ENCODE measurements at regions not wholly inside any gene's neighbourhood (a gene's known extent, or its start where the extent isn't known, plus 50 kb on each side); places are given as distances from the start of the nearest gene placed in this dataset.
"Not testable (repeated sequence)": the region's sequence is repeated elsewhere in the genome, so short reads cannot be mapped to it uniquely, and the experiment has no call there.

DNA sequence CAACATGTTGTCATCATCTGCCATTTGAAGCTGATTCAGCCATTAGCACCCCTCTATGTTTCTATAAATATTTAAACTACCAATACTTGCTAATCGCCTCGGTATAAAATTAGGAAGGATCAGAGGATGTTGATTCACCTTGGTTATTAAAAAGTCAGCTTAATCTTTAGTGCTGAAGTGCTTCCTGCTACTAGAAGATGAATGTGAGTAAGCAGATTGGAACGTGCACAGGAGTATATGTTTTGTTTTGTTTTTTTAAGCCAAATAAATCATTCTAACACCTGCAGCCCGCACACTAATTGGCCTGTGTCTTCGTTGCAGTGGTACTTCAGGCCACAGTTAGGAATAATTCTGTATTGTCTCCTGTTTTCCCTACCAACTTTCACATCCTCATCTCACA is 485.7 kb downstream of the AJAP1 start:
- no peak for DNase-seq (ENCODE audit: low read depth in 4 of 4, low spot score in 3 of 4)

- DNase-seq (ENCODE audit: low read depth in 4 of 4, low spot score in 3 of 4): no peak
These were observed 475.4 kb downstream of the AJAP1 start for GRCh38 chr1:5129746-5130355.

DNA sequence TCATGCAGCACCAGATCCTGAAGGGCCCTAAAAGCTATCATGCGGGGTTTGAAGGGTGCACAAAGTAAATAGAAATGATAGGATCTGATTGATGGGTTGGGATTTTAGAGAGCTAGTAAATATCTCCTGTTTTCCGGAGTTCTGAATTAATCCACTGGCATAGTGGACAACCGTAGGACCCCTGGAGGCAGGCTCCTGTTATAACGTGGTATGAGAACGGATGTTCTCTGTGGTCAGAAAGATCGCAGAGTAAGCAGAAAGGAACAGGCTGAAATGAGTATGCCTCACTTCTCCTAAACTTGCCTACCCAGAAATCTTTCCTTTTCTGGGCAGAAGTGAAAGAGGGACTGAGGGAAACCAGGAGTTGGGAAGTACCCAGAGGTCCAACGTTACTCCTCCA is 470.8 kb downstream of the AJAP1 start:
- DNase-seq (ENCODE audit: low read depth in 4 of 4, low spot score in 3 of 4): no peak

DNA sequence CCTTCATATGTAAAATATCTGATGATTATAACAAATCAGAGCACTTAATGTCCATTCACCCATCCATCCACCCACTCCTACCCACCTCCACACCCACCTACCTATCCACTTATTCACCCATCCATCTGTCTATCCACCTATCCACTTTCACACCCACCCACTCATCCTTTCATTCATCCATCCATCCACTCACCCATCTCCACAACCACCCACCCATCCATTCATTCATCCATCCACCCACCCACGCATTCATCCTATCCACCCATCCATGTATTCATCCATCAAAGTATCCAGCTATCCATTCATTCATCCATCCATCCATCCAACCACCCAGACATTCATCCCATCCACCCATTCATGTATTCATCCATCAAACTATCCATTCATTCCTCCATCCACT is 466.1 kb downstream of the AJAP1 start:
- DNase-seq (ENCODE audit: low read depth in 4 of 4, low spot score in 3 of 4): no peak

DNA sequence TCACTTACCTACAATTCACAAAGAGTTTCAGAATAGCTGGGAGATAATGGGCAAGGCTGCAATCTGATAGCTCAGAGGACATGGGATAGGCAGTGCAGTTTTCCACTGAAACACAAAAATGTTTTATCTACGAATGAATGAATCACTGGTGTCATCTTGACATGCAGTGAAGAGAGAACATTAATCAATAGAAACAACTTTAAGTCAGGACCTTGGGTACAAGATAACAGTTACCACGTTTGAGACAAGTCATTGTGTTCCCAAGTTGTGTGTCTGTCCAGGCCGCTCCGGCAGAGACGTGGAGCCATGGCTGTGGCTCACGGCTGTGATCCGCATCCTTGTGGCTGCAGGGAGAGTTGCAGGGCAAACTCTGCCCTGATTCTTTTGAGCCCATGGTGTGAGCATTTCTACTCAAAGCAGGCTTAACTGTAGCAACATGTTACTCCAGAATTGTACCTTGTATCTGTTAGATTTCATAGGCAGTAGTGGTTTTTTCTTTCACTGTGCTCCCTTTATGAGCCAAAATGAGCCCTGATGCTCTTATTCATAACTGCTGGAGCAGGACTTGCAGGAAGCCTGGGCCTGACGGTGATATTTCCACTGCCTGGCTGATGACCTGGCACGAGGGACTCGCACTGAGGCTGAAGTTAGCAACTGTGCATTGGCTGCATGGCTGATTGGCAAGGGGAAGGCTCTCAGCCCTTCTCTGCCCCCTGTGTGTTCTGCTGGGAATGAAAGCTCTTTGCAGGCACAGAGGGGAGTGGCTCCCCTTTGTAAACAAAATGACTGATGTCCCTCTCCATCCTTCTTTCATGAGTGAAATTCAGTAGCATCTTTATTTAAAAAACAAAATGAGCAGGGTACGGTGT is 465.2 kb downstream of the AJAP1 start:
- DNase-seq (ENCODE audit: low read depth in 4 of 4, low spot score in 3 of 4): no peak

GRCh38 chr1:5118771-5119170 is 464.4 kb downstream of the AJAP1 start:
- DNase-seq (ENCODE audit: low read depth in 4 of 4, low spot score in 3 of 4): not testable (repeated sequence)

DNA sequence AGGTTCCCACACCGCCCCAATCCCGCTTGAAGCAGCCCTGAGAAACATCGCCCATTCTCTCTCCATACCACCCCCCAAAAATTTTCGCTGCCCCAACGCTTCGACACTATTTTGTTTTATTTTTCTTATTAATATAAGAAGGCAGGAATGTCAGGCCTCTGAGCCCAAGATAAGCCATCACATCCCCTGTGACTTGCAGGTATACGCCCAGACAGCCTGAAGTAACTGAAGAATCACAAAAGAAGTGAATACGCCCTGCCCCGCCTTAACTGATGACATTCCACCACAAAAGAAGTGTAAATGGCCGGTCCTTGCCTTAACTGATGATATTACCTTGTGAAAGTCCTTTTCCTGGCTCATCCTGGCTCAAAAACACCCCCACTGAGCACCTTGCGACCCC is 463.9 kb downstream of the AJAP1 start:
- not testable (repeated sequence) for DNase-seq (ENCODE audit: low read depth in 4 of 4, low spot score in 3 of 4)

- DNase-seq (ENCODE audit: low read depth in 4 of 4, low spot score in 3 of 4): no peak
These were observed 457.2 kb downstream of the AJAP1 start for GRCh38 chr1:5111581-5111980.

GRCh38 chr1:5110508-5110907 is 456.1 kb downstream of the AJAP1 start:
- no peak for DNase-seq (ENCODE audit: low read depth in 4 of 4, low spot score in 3 of 4)

DNA sequence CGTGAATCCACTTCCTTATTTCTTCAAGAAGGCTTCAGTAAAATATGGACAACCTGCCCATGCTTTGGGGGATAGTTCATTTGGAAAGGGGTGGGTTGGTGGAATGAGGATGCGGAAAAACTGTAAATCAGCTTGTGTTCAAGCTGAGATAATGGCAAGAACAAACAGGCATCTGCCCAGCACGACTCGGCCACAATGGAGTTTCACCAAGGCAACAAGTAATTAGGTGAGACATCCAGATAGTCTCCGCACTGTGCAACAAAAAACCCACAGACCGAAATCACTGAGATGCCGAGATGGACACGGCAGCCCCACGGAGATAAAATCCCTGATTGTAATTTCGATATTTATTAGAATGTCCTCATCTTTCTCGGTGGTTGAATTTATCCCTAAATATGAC is 455.2 kb downstream of the AJAP1 start:
- DNase-seq (ENCODE audit: low read depth in 4 of 4, low spot score in 3 of 4): no peak

- DNase-seq (ENCODE audit: low read depth in 4 of 4, low spot score in 3 of 4): no peak
These were observed 454.3 kb downstream of the AJAP1 start for GRCh38 chr1:5108740-5109139.

GRCh38 chr1:5105744-5106143 is 451.3 kb downstream of the AJAP1 start:
- no peak for DNase-seq (ENCODE audit: low read depth in 4 of 4, low spot score in 3 of 4)

- DNase-seq (ENCODE audit: low read depth in 4 of 4, low spot score in 3 of 4): no peak
These were observed 445.1 kb downstream of the AJAP1 start for GRCh38 chr1:5099558-5099957.

DNA sequence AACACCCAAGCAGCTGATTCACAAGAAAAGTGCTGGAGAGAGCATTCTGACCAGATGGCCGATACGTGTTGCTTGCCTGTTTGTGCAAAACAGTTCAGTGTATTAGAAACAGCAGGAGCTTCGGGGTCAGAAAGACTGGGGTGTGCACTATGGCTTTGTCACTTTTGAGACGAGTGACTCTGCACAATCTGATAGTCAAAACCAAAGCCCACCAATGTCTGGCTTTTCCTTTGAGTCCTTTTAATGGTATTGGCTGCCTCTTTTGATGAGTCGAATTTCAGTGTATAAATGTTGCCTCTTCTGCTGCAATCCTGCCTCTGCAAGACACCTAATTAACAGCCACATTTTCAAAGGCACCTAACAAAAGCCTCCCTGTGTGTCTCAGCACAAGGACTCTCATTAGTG is 444.6 kb downstream of the AJAP1 start:
- DNase-seq (ENCODE audit: low read depth in 4 of 4, low spot score in 3 of 4): no peak

DNA sequence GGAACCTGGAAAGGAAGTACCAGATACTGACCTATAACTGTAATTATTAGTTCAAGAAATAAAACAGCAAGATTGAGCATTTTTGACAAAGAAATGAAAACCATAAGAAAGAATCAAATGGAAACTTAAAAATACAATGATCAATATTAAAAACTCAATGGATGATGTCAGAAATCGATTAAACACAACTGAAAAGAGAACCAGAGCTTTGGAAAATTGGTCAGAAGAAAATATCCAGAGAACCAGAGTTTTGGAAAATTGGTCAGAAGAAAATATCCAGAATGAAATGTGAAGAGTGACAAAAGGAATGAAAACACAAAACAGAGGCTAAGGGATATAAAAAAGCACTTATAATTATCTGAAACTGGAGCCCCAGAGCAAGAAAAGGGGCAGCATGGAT is 438.6 kb downstream of the AJAP1 start:
- DNase-seq (ENCODE audit: low read depth in 4 of 4, low spot score in 3 of 4): no peak

DNA sequence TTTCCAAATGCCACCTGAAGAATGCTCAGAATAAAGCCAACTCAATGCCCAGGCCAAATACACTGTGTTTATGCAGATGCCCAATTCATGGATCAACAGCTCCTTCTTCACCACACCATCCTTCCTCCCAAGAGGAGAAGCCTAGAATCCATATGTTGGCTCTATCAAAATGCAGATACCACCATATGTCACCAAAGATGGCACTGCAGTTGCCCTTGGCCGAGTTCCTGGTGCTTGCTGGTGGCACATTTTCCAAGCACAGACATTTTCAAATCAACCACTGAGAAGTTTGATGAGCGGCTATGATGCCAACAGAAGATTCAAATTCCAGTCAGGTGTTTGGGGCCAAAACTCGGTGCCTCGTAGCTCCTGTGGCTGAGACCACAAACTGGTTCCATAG is 430.3 kb downstream of the AJAP1 start:
- DNase-seq (ENCODE audit: low read depth in 4 of 4, low spot score in 3 of 4): no peak

DNA sequence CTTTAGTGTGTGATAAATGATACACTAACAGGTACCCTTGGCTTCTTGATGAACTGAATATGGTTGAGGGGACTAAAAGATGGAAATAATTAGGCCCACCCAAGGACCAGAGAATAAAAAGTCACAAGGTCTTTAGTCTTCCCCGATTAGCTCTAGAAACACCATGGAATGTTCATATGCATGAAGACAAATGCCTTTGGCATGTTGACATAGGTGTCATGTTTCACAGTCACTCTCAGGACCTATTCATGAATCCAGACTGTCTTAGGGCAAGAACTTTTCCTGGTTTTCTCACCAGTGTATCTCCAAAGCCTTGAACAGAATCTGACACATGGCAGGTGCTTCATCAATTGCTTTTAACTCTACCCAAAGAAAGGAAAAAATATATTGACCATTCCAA is 412.8 kb downstream of the AJAP1 start:
- DNase-seq (ENCODE audit: low read depth in 4 of 4, low spot score in 3 of 4): peak in 1 of 4 donors; percentile 6

DNA sequence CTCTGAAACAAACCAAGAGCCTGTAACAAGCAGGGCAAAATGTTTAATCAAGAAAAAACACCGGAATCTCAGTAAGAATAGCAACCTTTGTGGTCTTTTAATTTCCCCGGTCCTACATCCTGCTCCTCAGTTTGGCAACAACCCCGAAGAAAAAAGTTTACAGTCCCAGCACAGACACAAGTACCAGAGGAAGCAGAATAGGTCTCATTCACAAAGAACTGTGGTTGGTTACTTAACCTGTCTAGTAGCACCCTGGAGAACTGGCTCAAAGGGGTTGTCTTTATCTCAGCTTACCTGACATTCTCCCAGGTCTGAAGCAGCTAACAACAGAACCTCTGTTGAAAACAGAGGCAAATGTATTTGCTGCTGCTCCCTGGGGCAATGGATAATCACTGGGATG is 399.3 kb downstream of the AJAP1 start:
- DNase-seq (ENCODE audit: low read depth in 4 of 4, low spot score in 3 of 4): no peak

DNA sequence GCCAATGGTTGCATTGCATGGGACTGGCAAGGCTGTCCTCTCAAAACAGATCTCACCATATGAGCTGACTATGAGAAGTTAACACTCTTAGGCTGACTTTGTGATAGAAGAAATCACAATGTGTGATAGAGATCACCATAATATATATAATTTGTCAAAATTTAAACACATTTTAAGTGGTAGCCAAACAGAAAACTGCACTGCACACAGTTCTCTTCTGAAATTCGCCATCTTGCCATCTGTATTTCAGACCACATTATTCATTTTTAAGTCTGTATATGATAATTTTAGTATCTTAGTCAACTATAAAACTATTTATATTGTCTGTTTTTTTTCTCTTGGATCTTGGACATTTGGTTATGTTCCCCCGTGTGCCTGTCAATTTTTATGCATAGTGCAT is 374.7 kb downstream of the AJAP1 start:
- DNase-seq (ENCODE audit: low read depth in 4 of 4, low spot score in 3 of 4): no peak

GRCh38 chr1:5012249-5012648 is 357.8 kb downstream of the AJAP1 start:
- no peak for DNase-seq (ENCODE audit: low read depth in 4 of 4, low spot score in 3 of 4)

DNA sequence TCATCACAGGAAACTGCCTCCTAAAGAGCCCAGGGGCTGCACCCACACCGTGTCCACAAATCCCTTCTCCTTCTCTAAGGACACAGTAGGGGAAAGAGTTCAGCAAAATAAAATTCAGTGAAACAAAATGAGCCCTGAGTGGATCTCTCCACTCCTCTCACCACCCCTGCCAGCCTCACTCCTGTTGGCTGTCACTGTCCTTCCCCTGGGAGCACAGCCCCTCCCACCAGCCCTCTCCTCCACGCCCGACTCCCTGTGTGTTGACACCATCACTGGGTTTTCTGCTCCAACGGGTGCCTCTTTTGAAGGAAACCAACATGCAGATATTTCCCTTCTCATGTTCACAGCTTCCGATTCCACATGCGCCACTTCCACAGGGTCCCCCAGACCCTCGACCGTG is 356.2 kb downstream of the AJAP1 start:
- DNase-seq (ENCODE audit: low read depth in 4 of 4, low spot score in 3 of 4): no peak

DNA sequence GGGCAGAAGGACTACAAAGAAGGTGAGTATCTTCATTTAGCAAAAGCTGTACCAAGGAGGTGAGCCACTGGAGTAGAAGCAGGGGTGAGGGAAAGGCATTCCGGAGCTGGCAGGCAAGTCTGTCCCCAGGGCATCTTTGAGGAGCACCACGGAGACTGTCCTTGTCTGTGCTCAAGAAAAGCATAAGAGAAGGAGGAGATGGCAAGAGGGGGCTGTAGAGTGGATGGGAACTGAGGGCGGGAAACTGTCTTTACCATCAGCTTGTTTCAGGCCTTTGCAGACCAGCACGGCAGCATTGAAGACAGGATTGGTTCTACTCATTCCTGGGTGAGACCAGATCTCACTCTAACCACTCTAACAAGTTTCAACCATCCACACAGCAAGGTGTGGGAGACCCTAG is 355.8 kb downstream of the AJAP1 start:
- no peak for DNase-seq (ENCODE audit: low read depth in 4 of 4, low spot score in 3 of 4)

Data from left renal pelvis (tissue), 4 donors.